HUES6 (cell line): ENCODE measurements at regions not wholly inside any gene's neighbourhood (a gene's known extent, or its start where the extent isn't known, plus 50 kb on each side); places are given as distances from the start of the nearest gene placed in this dataset.

ENCODE experiments used
- H3K27ac ChIP-seq: 2 replicates; pipeline ENCODE4 v1.7.0; 2013; ENCODE audit warnings: low read depth, mild to moderate bottlenecking, low read length, inconsistent platforms
- H3K27me3 ChIP-seq: 2 replicates; pipeline ENCODE4 v1.6.1; 2013; ENCODE audit warnings: low read length; ENCODE audit not compliant: control insufficient read depth, insufficient read depth
- H3K36me3 ChIP-seq: 2 replicates; pipeline ENCODE4 v1.6.1; 2013; ENCODE audit warnings: low read length; ENCODE audit not compliant: control insufficient read depth, insufficient read depth
- H3K4me1 ChIP-seq: 2 replicates; pipeline ENCODE4 v1.6.1; 2013; ENCODE audit warnings: low read length; ENCODE audit not compliant: control insufficient read depth, insufficient read depth
- H3K4me3 ChIP-seq: 2 replicates; pipeline ENCODE4 v1.5.1; 2013; ENCODE audit warnings: low read depth, low read length
- H3K9ac ChIP-seq: one replicate; pipeline ENCODE4 v1.6.1; 2013; ENCODE audit warnings: mild to moderate bottlenecking, low read length
- H3K9me3 ChIP-seq: 2 replicates; pipeline ENCODE4 v1.6.1; 2013; ENCODE audit warnings: low read depth, low read length; ENCODE audit not compliant: control insufficient read depth, insufficient read depth

- H3K4me3 ChIP-seq = no peak overlapping the region
- H3K9me3 ChIP-seq = no peaks in the 10 kb centered on the region
- H3K27me3 ChIP-seq = no peaks in the 10 kb centered on the region
- no peak overlapping the region for H3K27ac ChIP-seq
- no peak overlapping the region for H3K9ac ChIP-seq
- H3K36me3 ChIP-seq = no peaks in the 10 kb centered on the region
- H3K4me1 ChIP-seq = peaks cover 17% of the 10 kb centered on the region
Observed at GRCh38 chr4:181293541-181293940, 949.7 kb upstream of the TENM3 start.

DNA sequence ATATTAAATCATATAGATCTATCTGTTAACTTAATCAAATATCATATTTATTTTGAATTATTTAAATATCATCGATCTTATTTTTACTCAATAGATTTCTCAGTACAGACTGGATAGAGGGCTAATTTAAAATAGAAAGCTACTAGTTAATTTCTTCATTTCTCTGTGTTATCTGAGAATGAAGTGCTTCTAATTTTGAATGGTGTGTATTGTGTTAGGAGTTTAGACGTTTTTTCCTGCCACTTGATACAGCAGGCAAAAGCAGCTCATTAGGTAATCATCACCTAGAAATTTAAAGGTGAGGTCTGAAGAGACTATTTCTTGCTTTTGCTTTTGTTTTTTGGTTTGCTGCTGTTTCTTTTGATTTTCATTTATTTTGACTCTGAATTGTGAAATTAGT lies 948.8 kb upstream of the TENM3 start:
- H3K9me3 ChIP-seq = no peaks in the 10 kb centered on the region
- no peak overlapping the region for H3K27ac ChIP-seq
- H3K4me1 ChIP-seq = peaks cover 13% of the 10 kb centered on the region
- no peak overlapping the region for H3K4me3 ChIP-seq
- no peak overlapping the region for H3K9ac ChIP-seq
- H3K36me3 ChIP-seq = no peaks in the 10 kb centered on the region
- H3K27me3 ChIP-seq = no peaks in the 10 kb centered on the region

DNA sequence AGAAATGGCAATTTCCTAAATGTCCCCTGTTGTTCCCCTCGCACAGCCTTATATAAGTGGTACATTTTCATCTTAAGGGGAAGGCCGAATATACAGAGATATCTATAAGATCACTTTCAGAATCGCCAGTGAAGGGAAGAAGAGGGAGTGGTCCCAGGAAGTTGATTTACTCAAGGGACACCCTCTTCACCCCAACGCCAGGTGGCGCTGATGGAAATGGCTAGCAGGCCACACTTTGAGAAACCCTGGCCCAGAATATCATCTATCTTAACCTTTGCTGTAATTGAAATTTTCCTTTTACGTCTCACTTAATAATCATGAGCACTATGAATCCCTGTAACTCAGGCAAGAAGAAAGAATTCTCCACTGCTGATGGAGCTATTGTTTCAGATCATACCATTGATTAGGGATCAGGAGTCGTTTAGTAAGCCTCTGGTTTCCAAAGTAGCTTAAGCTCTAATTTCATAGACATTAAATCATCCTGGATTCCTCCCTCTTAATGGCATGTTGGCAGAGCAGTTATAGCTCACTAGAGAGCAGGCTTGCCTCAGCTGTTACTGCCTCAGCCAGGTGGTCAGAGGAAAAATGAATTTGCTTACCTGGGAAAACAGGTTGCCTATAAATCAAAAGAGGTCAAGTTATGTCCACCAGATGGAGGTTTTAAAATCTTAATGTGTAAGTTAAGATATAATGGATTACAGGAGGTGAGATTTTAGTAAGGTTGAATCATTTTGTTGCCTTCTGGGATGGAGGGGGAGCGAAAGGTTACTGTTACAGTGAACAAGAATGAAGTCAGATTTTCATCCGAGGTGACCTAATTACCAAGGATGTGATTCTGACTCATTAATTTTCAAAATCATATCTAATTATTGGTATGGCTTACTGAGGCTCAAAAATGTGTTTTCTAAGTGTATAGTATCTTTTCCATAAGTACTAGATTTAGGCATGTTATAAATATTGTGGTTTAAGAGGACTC lies 941.2 kb upstream of the TENM3 start:
- Histone ChIP-seq H3K27me3 (no peaks in the 10 kb centered on the region), H3K9ac (no peak overlapping the region), H3K9me3 (no peaks in the 10 kb centered on the region), H3K4me1 (no peaks in the 10 kb centered on the region), H3K36me3 (no peaks in the 10 kb centered on the region), H3K27ac (no peak overlapping the region), H3K4me3 (no peak overlapping the region)

GRCh38 chr4:181307824-181308223 lies 935.4 kb upstream of the TENM3 start:
- Histone ChIP-seq H3K36me3 (no peaks in the 10 kb centered on the region), H3K9ac (no peak overlapping the region), H3K9me3 (no peaks in the 10 kb centered on the region)

GRCh38 chr4:181308476-181309312 lies 934.5 kb upstream of the TENM3 start:
- Histone ChIP-seq H3K9me3 (no peaks in the 10 kb centered on the region), H3K36me3 (no peaks in the 10 kb centered on the region), H3K27me3 (no peaks in the 10 kb centered on the region), H3K4me1 (peaks cover 8% of the 10 kb centered on the region; the same call in 1 of the 2 replicates), H3K4me3 (no peak overlapping the region), H3K9ac (no peak overlapping the region), H3K27ac (no peak overlapping the region)

More at GRCh38 chr4:181307824-181308223, 935.4 kb upstream of the TENM3 start:
- Histone ChIP-seq H3K27ac (no peak overlapping the region), H3K4me3 (no peak overlapping the region), H3K27me3 (no peaks in the 10 kb centered on the region), H3K4me1 (peaks cover 8% of the 10 kb centered on the region; the same call in 1 of the 2 replicates)

DNA sequence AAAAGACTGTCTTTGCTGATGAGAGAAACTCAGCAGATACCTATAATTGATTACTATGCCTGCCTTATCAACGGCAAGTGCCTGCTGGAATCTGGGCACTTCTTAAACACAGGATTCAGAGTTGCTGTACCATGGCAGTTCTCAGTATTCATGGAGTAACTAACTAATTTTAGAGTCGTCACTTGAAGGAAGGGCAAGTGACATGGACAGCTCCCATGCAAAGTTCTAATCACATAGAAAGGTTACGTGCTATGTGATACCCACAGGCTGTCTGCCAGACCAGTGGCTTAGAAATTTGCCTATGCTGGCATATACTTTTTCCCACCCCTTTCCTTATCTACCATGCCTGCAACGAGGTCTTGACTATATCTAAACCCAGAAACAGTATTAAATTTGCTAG lies 931.1 kb upstream of the TENM3 start:
- Histone ChIP-seq H3K9ac (no peak overlapping the region), H3K27me3 (no peaks in the 10 kb centered on the region), H3K4me3 (no peak overlapping the region)

DNA sequence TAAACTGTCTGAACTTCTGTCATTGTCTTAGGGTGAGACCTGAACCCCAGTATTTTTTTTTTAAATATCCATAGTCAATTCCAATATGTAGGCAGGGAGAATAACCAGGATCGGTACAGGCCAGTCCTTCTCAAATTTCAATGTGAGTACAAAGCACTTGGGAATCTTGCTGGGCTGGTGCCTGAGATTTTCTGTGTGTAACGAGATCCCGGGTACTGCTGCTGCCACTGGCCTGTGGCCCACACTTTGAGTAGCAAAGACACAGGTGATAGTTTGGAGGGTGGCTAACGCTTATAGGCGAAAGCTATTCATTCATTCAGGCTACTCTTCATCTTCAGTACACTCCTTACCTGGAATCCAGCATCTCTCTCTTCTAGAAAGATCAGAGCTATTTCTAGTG lies 923.6 kb upstream of the TENM3 start:
- Histone ChIP-seq H3K36me3 (no peaks in the 10 kb centered on the region), H3K4me3 (no peak overlapping the region), H3K27ac (no peak overlapping the region), H3K4me1 (0 out of 2 replicates have a peak, but pooled peaks cover 4% of the 10 kb centered on the region), H3K9me3 (no peaks in the 10 kb centered on the region), H3K27me3 (no peaks in the 10 kb centered on the region), H3K9ac (no peak overlapping the region)

More for the DNA sequence above, 931.1 kb upstream of the TENM3 start:
- peaks cover 8% of the 10 kb centered on the region; the same call in 1 of the 2 replicates for H3K4me1 ChIP-seq
- no peak overlapping the region for H3K27ac ChIP-seq
- H3K9me3 ChIP-seq = no peaks in the 10 kb centered on the region
- no peaks in the 10 kb centered on the region for H3K36me3 ChIP-seq

DNA sequence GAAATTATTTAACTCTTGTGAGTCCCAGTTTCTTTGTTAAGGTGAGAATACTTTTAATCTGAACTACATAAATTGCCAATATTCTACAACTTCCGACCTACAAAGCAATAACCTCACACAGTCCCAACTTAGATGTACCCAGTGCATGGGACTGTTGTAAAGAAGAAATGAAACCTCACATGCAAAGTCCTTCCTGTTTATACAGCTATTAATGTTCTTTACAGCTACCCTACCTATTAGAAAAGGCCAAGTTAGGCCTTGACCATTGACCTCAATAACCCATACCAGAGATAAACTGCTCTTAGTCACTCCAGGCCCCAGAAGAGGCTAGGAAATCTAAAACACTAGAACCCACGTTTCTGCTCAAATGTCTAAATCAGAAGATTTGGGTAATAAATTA lies 920.1 kb upstream of the TENM3 start:
- H3K9me3 ChIP-seq = no peaks in the 10 kb centered on the region
- no peaks in the 10 kb centered on the region for H3K36me3 ChIP-seq
- no peak overlapping the region for H3K27ac ChIP-seq
- H3K9ac ChIP-seq = no peak overlapping the region
- H3K4me3 ChIP-seq = no peak overlapping the region
- no peaks in the 10 kb centered on the region for H3K27me3 ChIP-seq
- 0 out of 2 replicates have a peak, but pooled peaks cover 4% of the 10 kb centered on the region for H3K4me1 ChIP-seq

- Histone ChIP-seq H3K27me3 (no peaks in the 10 kb centered on the region), H3K9me3 (no peaks in the 10 kb centered on the region; the same call in 1 of the 2 replicates), H3K4me1 (peaks cover 5% of the 10 kb centered on the region; the same call in 1 of the 2 replicates), H3K4me3 (no peak overlapping the region), H3K9ac (no peak overlapping the region), H3K27ac (no peak overlapping the region), H3K36me3 (no peaks in the 10 kb centered on the region)
Observed at GRCh38 chr4:181330654-181331201, 912.5 kb upstream of the TENM3 start.

DNA sequence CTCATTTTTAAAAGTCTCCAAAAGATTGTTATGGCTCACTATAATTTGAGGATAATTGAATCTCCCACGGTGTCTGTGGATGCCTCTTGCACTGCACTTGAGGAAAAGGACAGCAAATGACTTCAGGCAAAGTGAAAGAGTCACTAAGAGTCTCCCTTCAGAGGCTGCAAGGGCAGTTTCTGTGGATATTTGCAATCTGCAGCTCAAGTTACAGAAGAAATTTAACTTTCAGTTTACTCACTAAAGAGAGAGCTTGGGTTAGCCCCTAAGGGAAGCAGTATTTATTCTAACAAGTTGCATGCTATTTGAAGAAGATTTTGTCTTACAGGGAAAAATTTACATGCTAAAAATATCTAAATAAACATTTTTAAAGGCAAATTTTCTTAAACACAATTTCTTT lies 912.0 kb upstream of the TENM3 start:
- H3K36me3 ChIP-seq = no peaks in the 10 kb centered on the region
- no peak overlapping the region for H3K4me3 ChIP-seq
- no peak overlapping the region for H3K9ac ChIP-seq
- no peaks in the 10 kb centered on the region; the same call in 1 of the 2 replicates for H3K9me3 ChIP-seq
- H3K27me3 ChIP-seq = no peaks in the 10 kb centered on the region
- H3K27ac ChIP-seq = no peak overlapping the region
- H3K4me1 ChIP-seq = peaks cover 5% of the 10 kb centered on the region; the same call in 1 of the 2 replicates
